ENCODE measurements at regions not wholly inside any gene's neighbourhood (a gene's known extent, or its start where the extent isn't known, plus 50 kb on each side); places are given as distances from the start of the nearest gene placed in this dataset.

GRCh38 chr9:78826527-78826926, 529.6 kb downstream of the PSAT1 start:
- DNase-seq (no peak), ATAC-seq (ENCODE audit: low FRiP score) (no peak)
- Histone ChIP-seq H3K36me3 (ENCODE audit: control insufficient read depth in 1 of 2, insufficient read depth in 2 of 2, low read length in 1 of 2) (no peaks in the 10 kb centered on the region), H3K27ac (ENCODE audit: low read depth in 1 of 2, low read length in 2 of 2) (no peak overlapping the region), H3K9me3 (ENCODE audit: control insufficient read depth, low read length) (no peaks in the 10 kb centered on the region), H3K27me3 (ENCODE audit: control insufficient read depth in 1 of 2, insufficient read depth in 2 of 2, low read length in 1 of 2) (no peaks in the 10 kb centered on the region), H3K4me3 (ENCODE audit: low read length in 2 of 2) (no peak overlapping the region), H3K4me1 (ENCODE audit: control insufficient read depth in 1 of 2, insufficient read depth in 2 of 2, low read length in 2 of 2) (no peaks in the 10 kb centered on the region)
- 48 to 54% methylated on average over 3 of the region's 3 CpGs for WGBS, 2 donors
- intact Hi-C loops (cut with DNase I), result no loop called here

DNA sequence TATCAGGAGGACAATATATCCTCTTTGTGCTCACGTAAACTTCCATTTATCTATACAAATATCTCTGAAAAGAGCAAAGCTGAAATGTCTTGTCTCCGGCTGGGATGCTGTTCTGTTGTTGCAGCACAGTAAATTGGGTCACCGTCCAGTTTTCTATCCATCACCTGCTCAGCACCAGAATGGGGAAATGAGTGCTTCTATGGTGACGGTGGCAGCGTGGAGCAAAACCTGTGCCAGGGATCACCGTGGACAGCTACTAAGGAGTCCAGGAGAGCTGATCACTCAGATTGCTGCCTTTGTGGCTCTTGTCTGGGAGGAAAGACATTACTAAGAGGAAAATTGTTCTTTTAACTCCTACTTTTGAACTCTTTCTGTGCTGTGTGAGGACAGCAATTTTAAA, 531.6 kb downstream of the PSAT1 start:
- 66 to 72% methylated on average over 6 of the region's 6 CpGs for WGBS, 2 donors
- Histone ChIP-seq H3K27me3 (ENCODE audit: control insufficient read depth in 1 of 2, insufficient read depth in 2 of 2, low read length in 1 of 2) (no peaks in the 10 kb centered on the region), H3K9me3 (ENCODE audit: control insufficient read depth, low read length) (no peaks in the 10 kb centered on the region), H3K4me3 (ENCODE audit: low read length in 2 of 2) (no peak overlapping the region), H3K27ac (ENCODE audit: low read depth in 1 of 2, low read length in 2 of 2) (no peak overlapping the region), H3K36me3 (ENCODE audit: control insufficient read depth in 1 of 2, insufficient read depth in 2 of 2, low read length in 1 of 2) (no peaks in the 10 kb centered on the region), H3K4me1 (ENCODE audit: control insufficient read depth in 1 of 2, insufficient read depth in 2 of 2, low read length in 2 of 2) (no peaks in the 10 kb centered on the region)
- no peak for ATAC-seq (ENCODE audit: low FRiP score)
- intact Hi-C loops (cut with DNase I), result no loop called here
- DNase-seq, result no peak

DNA sequence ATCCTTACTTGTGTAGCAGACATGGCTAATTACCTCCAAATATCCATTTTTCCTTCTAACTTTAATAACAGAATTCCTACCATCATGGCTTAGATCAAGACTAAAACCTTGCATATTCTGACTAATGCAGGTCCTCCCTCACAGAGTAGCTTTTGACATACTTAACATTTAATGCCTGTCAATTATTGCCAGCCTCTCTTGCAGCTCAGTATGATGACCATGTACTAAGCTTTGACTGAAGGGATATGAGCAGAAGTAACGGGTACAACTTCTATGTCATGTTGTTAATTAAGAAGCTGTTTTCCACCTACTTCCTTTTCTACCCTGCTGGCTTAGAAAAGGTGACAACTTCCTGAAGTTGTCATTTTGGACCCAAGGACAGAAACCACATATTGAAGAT, 533.4 kb downstream of the PSAT1 start:
- ATAC-seq (ENCODE audit: low FRiP score) (no peak), DNase-seq (no peak)
- H3K27ac ChIP-seq (ENCODE audit: low read depth in 1 of 2, low read length in 2 of 2), result no peak overlapping the region
- intact Hi-C loops (cut with DNase I), result no loop called here
- H3K4me3 ChIP-seq (ENCODE audit: low read length in 2 of 2), result no peak overlapping the region
- WGBS, 2 donors, result 85 to 100% methylated on average over 1 of the region's 1 CpG
- no peaks in the 10 kb centered on the region for H3K36me3 ChIP-seq (ENCODE audit: control insufficient read depth in 1 of 2, insufficient read depth in 2 of 2, low read length in 1 of 2)
- H3K9me3 ChIP-seq (ENCODE audit: control insufficient read depth, low read length), result no peaks in the 10 kb centered on the region
- no peaks in the 10 kb centered on the region for H3K27me3 ChIP-seq (ENCODE audit: control insufficient read depth in 1 of 2, insufficient read depth in 2 of 2, low read length in 1 of 2)
- no peaks in the 10 kb centered on the region for H3K4me1 ChIP-seq (ENCODE audit: control insufficient read depth in 1 of 2, insufficient read depth in 2 of 2, low read length in 2 of 2)

- ATAC-seq (ENCODE audit: low FRiP score), result no peak
- no peak overlapping the region for H3K27ac ChIP-seq (ENCODE audit: low read depth in 1 of 2, low read length in 2 of 2)
- no peaks in the 10 kb centered on the region for H3K27me3 ChIP-seq (ENCODE audit: control insufficient read depth in 1 of 2, insufficient read depth in 2 of 2, low read length in 1 of 2)
- WGBS, 2 donors, result 23 to 34% methylated on average over 1 of the region's 1 CpG
- H3K4me1 ChIP-seq (ENCODE audit: control insufficient read depth in 1 of 2, insufficient read depth in 2 of 2, low read length in 2 of 2), result no peaks in the 10 kb centered on the region
- H3K4me3 ChIP-seq (ENCODE audit: low read length in 2 of 2), result no peak overlapping the region
- no peaks in the 10 kb centered on the region for H3K36me3 ChIP-seq (ENCODE audit: control insufficient read depth in 1 of 2, insufficient read depth in 2 of 2, low read length in 1 of 2)
- no peaks in the 10 kb centered on the region for H3K9me3 ChIP-seq (ENCODE audit: control insufficient read depth, low read length)
- intact Hi-C loops (cut with DNase I), result no loop called here
- no peak for DNase-seq
Observed at GRCh38 chr9:78831726-78832125, 534.8 kb downstream of the PSAT1 start.

DNA sequence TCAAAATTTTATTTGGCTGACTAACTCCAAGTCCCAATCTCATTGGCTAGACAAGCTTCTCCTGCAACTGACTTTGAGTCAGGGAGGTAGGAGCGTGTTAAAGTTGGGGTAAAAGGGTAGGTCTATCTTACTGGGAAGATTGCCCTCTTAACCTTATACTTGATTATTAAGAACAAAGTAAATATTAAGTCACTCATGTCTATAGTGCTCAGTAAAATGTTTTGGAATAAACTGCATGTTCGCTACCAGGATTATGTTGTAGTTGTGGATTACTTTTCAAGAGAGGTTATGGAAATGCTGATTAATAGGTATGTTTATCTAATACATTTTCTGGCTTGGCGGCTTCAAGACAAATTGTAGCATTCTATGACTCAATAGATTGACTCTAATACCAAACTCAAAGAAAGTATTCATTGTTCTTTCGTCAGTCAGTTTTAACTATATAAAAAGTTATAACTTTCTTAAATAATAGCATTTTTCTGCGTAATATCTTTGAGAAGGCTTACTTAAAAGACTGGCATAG, 539.1 kb downstream of the PSAT1 start:
- intact Hi-C loops (cut with DNase I), result no loop called here
- Histone ChIP-seq H3K4me3 (ENCODE audit: low read length in 2 of 2) (no peak overlapping the region), H3K36me3 (ENCODE audit: control insufficient read depth in 1 of 2, insufficient read depth in 2 of 2, low read length in 1 of 2) (no peaks in the 10 kb centered on the region), H3K4me1 (ENCODE audit: control insufficient read depth in 1 of 2, insufficient read depth in 2 of 2, low read length in 2 of 2) (no peaks in the 10 kb centered on the region), H3K27me3 (ENCODE audit: control insufficient read depth in 1 of 2, insufficient read depth in 2 of 2, low read length in 1 of 2) (no peaks in the 10 kb centered on the region), H3K27ac (ENCODE audit: low read depth in 1 of 2, low read length in 2 of 2) (no peak overlapping the region), H3K9me3 (ENCODE audit: control insufficient read depth, low read length) (no peaks in the 10 kb centered on the region)
- WGBS, 2 donors, result 74 to 80% methylated on average over 5 of the region's 5 CpGs
- no peak for DNase-seq
- ATAC-seq (ENCODE audit: low FRiP score), result no peak

DNA sequence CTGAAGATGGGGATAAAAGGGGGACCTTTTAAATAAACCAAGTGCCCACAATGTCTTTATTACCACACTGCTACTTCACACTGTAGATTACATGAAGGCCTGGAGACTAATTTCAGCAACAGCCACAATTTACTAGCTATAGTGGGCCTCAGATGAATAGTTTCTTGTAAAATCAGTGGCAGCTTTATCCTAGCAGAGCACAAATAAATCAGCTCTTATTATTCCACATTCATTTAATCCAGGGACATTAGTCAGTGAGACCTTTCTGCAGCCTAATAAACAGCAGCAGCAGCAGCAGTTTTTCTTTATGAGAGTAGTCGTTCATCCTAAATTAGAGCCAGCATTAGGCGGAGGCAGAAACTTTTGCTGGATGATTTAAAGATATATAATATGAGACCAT, 542.3 kb downstream of the PSAT1 start:
- intact Hi-C loops (cut with DNase I), result no loop called here
- 25 to 34% methylated on average over 2 of the region's 2 CpGs for WGBS, 2 donors

GRCh38 chr9:78848061-78848460, 551.1 kb downstream of the PSAT1 start:
- ATAC-seq (ENCODE audit: low FRiP score), result no peak
- Histone ChIP-seq H3K4me3 (ENCODE audit: low read length in 2 of 2) (no peak overlapping the region), H3K36me3 (ENCODE audit: control insufficient read depth in 1 of 2, insufficient read depth in 2 of 2, low read length in 1 of 2) (no peaks in the 10 kb centered on the region), H3K27ac (ENCODE audit: low read depth in 1 of 2, low read length in 2 of 2) (no peak overlapping the region), H3K4me1 (ENCODE audit: control insufficient read depth in 1 of 2, insufficient read depth in 2 of 2, low read length in 2 of 2) (no peaks in the 10 kb centered on the region), H3K27me3 (ENCODE audit: control insufficient read depth in 1 of 2, insufficient read depth in 2 of 2, low read length in 1 of 2) (no peaks in the 10 kb centered on the region), H3K9me3 (ENCODE audit: control insufficient read depth, low read length) (no peaks in the 10 kb centered on the region)
- intact Hi-C loops (cut with DNase I), result no loop called here
- 58 to 64% methylated on average over 2 of the region's 2 CpGs for WGBS, 2 donors
- DNase-seq, result no peak

More for the DNA sequence above, 542.3 kb downstream of the PSAT1 start:
- DNase-seq, result no peak
- no peaks in the 10 kb centered on the region for H3K27me3 ChIP-seq (ENCODE audit: control insufficient read depth in 1 of 2, insufficient read depth in 2 of 2, low read length in 1 of 2)
- H3K27ac ChIP-seq (ENCODE audit: low read depth in 1 of 2, low read length in 2 of 2), result no peak overlapping the region
- no peaks in the 10 kb centered on the region for H3K4me1 ChIP-seq (ENCODE audit: control insufficient read depth in 1 of 2, insufficient read depth in 2 of 2, low read length in 2 of 2)
- H3K4me3 ChIP-seq (ENCODE audit: low read length in 2 of 2), result no peak overlapping the region
- H3K9me3 ChIP-seq (ENCODE audit: control insufficient read depth, low read length), result no peaks in the 10 kb centered on the region
- ATAC-seq (ENCODE audit: low FRiP score), result no peak
- no peaks in the 10 kb centered on the region for H3K36me3 ChIP-seq (ENCODE audit: control insufficient read depth in 1 of 2, insufficient read depth in 2 of 2, low read length in 1 of 2)

- intact Hi-C loops (cut with DNase I), result no loop called here
- H3K9me3 ChIP-seq (ENCODE audit: control insufficient read depth, low read length), result peaks cover 2% of the 10 kb centered on the region
- H3K27ac ChIP-seq (ENCODE audit: low read depth in 1 of 2, low read length in 2 of 2), result no peak overlapping the region
- no peaks in the 10 kb centered on the region for H3K4me1 ChIP-seq (ENCODE audit: control insufficient read depth in 1 of 2, insufficient read depth in 2 of 2, low read length in 2 of 2)
- 75 to 80% methylated on average over 2 of the region's 2 CpGs for WGBS, 2 donors
- no peaks in the 10 kb centered on the region for H3K27me3 ChIP-seq (ENCODE audit: control insufficient read depth in 1 of 2, insufficient read depth in 2 of 2, low read length in 1 of 2)
- H3K4me3 ChIP-seq (ENCODE audit: low read length in 2 of 2), result no peak overlapping the region
- DNase-seq (no peak), ATAC-seq (ENCODE audit: low FRiP score) (no peak)
- H3K36me3 ChIP-seq (ENCODE audit: control insufficient read depth in 1 of 2, insufficient read depth in 2 of 2, low read length in 1 of 2), result no peaks in the 10 kb centered on the region
Observed at GRCh38 chr9:78856144-78856543, 559.2 kb downstream of the PSAT1 start.

DNA sequence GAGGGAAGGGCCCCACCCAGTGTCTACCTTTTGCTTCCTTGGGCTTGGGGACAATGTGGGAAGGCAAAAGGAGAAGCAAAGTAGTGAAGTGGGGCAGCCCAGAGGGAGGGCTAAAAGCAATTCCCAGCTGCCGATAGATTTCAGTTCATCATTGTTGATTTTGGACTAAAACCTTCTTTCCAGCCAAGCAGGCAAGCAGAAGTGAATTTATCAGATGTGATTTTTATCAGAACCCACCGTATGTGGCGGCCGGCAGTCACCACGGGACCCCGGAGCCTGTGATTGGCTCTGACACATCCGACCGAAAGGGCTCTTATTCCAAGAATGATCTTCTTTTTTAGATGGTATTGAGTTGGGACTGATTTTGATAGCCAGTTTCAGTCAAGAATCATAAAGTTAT, 559.9 kb downstream of the PSAT1 start:
- Histone ChIP-seq H3K9me3 (ENCODE audit: control insufficient read depth, low read length) (peaks cover 2% of the 10 kb centered on the region), H3K27ac (ENCODE audit: low read depth in 1 of 2, low read length in 2 of 2) (no peak overlapping the region), H3K27me3 (ENCODE audit: control insufficient read depth in 1 of 2, insufficient read depth in 2 of 2, low read length in 1 of 2) (no peaks in the 10 kb centered on the region), H3K4me1 (ENCODE audit: control insufficient read depth in 1 of 2, insufficient read depth in 2 of 2, low read length in 2 of 2) (no peaks in the 10 kb centered on the region), H3K4me3 (ENCODE audit: low read length in 2 of 2) (no peak overlapping the region), H3K36me3 (ENCODE audit: control insufficient read depth in 1 of 2, insufficient read depth in 2 of 2, low read length in 1 of 2) (no peaks in the 10 kb centered on the region)
- ATAC-seq (ENCODE audit: low FRiP score), result no peak
- DNase-seq, result no peak
- 37 to 43% methylated on average over 8 of the region's 8 CpGs for WGBS, 2 donors
- intact Hi-C loops (cut with DNase I), result no loop called here
